SH-SY5Y (cell line): ENCODE measurements at regions not wholly inside any gene's neighbourhood (a gene's known extent, or its start where the extent isn't known, plus 50 kb on each side); places are given as distances from the start of the nearest gene placed in this dataset.

ENCODE experiments used
- GATA2 ChIP-seq: IDR thresholded peaks from 2 replicates; pipeline ENCODE4 v1.6.1; 2011; ENCODE audit warnings: mild to moderate bottlenecking, low read depth, low read length
- GATA3 ChIP-seq: IDR thresholded peaks from 2 replicates; pipeline ENCODE4 v1.6.1; 2011; ENCODE audit warnings: low read depth, mild to moderate bottlenecking, low read length, moderate library complexity

- TF ChIP-seq GATA2 (no peak), GATA3 (no peak)
Observed at GRCh38 chr1:101323535-101323934, 86.7 kb downstream of the S1PR1 start.
